HFFc6 (cell line): ENCODE measurements at regions not wholly inside any gene's neighbourhood (a gene's known extent, or its start where the extent isn't known, plus 50 kb on each side); places are given as distances from the start of the nearest gene placed in this dataset.

Experiments used
- DNase-seq: peaks from one replicate; pipeline ENCODE4 v3.0.0-alpha.2; 2018
- H3K27ac Mint-ChIP-seq: 2 replicates; pipeline ENCODE4 v1.8.0; 2020; ENCODE audit warnings: mild to moderate bottlenecking, mixed read lengths
- H3K27me3 Mint-ChIP-seq: 2 replicates; pipeline ENCODE4 v1.8.0; 2021; ENCODE audit warnings: mild to moderate bottlenecking, moderate library complexity, mixed read lengths; ENCODE audit not compliant: insufficient read depth
- H3K36me3 Mint-ChIP-seq: 2 replicates; pipeline ENCODE4 v1.8.0; 2021; ENCODE audit warnings: low read depth, mixed read lengths
- H3K4me1 Mint-ChIP-seq: 2 replicates; pipeline ENCODE4 v1.8.0; 2020; ENCODE audit warnings: low read depth, mixed read lengths
- H3K4me3 Mint-ChIP-seq: 2 replicates; pipeline ENCODE4 v1.8.0; 2020; ENCODE audit warnings: mild to moderate bottlenecking, moderate library complexity, mixed read lengths
- H3K9me3 Mint-ChIP-seq: 2 replicates; pipeline ENCODE4 v1.8.0; 2020; ENCODE audit warnings: mild to moderate bottlenecking, mixed read lengths
- TF ChIP-seq, protein P1 (sequence below): fragments of 200-600 bp; sonication (generic); IDR thresholded peaks from 2 replicates; pipeline ENCODE4 v1.5.0; 2021; ENCODE audit warnings: antibody characterized with exemption, mild to moderate bottlenecking

- no peak overlapping the region for H3K4me3 Mint-ChIP-seq
- TF ChIP-seq, protein P1, sequence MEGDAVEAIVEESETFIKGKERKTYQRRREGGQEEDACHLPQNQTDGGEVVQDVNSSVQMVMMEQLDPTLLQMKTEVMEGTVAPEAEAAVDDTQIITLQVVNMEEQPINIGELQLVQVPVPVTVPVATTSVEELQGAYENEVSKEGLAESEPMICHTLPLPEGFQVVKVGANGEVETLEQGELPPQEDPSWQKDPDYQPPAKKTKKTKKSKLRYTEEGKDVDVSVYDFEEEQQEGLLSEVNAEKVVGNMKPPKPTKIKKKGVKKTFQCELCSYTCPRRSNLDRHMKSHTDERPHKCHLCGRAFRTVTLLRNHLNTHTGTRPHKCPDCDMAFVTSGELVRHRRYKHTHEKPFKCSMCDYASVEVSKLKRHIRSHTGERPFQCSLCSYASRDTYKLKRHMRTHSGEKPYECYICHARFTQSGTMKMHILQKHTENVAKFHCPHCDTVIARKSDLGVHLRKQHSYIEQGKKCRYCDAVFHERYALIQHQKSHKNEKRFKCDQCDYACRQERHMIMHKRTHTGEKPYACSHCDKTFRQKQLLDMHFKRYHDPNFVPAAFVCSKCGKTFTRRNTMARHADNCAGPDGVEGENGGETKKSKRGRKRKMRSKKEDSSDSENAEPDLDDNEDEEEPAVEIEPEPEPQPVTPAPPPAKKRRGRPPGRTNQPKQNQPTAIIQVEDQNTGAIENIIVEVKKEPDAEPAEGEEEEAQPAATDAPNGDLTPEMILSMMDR: no peak
- DNase-seq: no peak
- peaks cover 21% of the 10 kb centered on the region for H3K27me3 Mint-ChIP-seq
- H3K36me3 Mint-ChIP-seq: peaks cover under 1% of the 10 kb centered on the region
- H3K27ac Mint-ChIP-seq: no peak overlapping the region
- H3K4me1 Mint-ChIP-seq: no peaks in the 10 kb centered on the region
- H3K9me3 Mint-ChIP-seq: peaks cover 1% of the 10 kb centered on the region
These were observed 126.2 kb downstream of the SIK1 start for GRCh38 chr21:43300496-43301408.

- peaks cover 7% of the 10 kb centered on the region for H3K9me3 Mint-ChIP-seq
- H3K4me3 Mint-ChIP-seq: no peak overlapping the region
- TF ChIP-seq, protein P1: no peak
- no peak for DNase-seq
- H3K27me3 Mint-ChIP-seq: peaks cover 25% of the 10 kb centered on the region
- peaks cover 5% of the 10 kb centered on the region for H3K36me3 Mint-ChIP-seq
- no peak overlapping the region for H3K27ac Mint-ChIP-seq
- H3K4me1 Mint-ChIP-seq: no peaks in the 10 kb centered on the region
These were observed 127.3 kb downstream of the SIK1 start for GRCh38 chr21:43299441-43300277.

- TF ChIP-seq, protein P1: no peak
- Mint-ChIP-seq H3K4me1 (no peaks in the 10 kb centered on the region), H3K9me3 (peaks cover 7% of the 10 kb centered on the region), H3K27ac (no peak overlapping the region), H3K4me3 (no peak overlapping the region), H3K36me3 (peaks cover 5% of the 10 kb centered on the region), H3K27me3 (peaks cover 25% of the 10 kb centered on the region)
- no peak for DNase-seq
These were observed 128.1 kb downstream of the SIK1 start for GRCh38 chr21:43298546-43299440.

GRCh38 chr21:43297989-43298388 is 128.9 kb downstream of the SIK1 start:
- no peak for DNase-seq
- H3K9me3 Mint-ChIP-seq: peaks cover 7% of the 10 kb centered on the region
- no peak overlapping the region for H3K27ac Mint-ChIP-seq
- no peak overlapping the region for H3K4me3 Mint-ChIP-seq
- H3K4me1 Mint-ChIP-seq: no peaks in the 10 kb centered on the region
- peaks cover 26% of the 10 kb centered on the region for H3K27me3 Mint-ChIP-seq
- TF ChIP-seq, protein P1: no peak
- peaks cover 5% of the 10 kb centered on the region for H3K36me3 Mint-ChIP-seq

GRCh38 chr21:43297391-43297981 is 128.7 kb downstream of the CRYAA start:
- H3K36me3 Mint-ChIP-seq: peaks cover 5% of the 10 kb centered on the region
- H3K4me1 Mint-ChIP-seq: no peaks in the 10 kb centered on the region
- no peak for DNase-seq
- H3K27me3 Mint-ChIP-seq: peaks cover 22% of the 10 kb centered on the region
- TF ChIP-seq, protein P1: no peak
- H3K4me3 Mint-ChIP-seq: no peak overlapping the region
- H3K9me3 Mint-ChIP-seq: peaks cover 7% of the 10 kb centered on the region
- no peak overlapping the region for H3K27ac Mint-ChIP-seq
